ENCODE measurements at regions not wholly inside any gene's neighbourhood (a gene's known extent, or its start where the extent isn't known, plus 50 kb on each side); places are given as distances from the start of the nearest gene placed in this dataset.
"Not testable (repeated sequence)": the region's sequence is repeated elsewhere in the genome, so short reads cannot be mapped to it uniquely, and the experiment has no call there.

- H3K27me3 ChIP-seq (ENCODE audit: control insufficient read depth in 2 of 2, insufficient read depth in 2 of 2, low read length in 2 of 2); H3K27ac ChIP-seq (ENCODE audit: extremely low read depth, low read depth, low read length); BruUV-seq (replicated peaks); H4K20me1 ChIP-seq (replicated peaks; ENCODE audit: control insufficient read depth, insufficient read depth, low read length); H3K9me1 ChIP-seq (ENCODE audit: control insufficient read depth, insufficient read depth, low read length); FAIRE-seq; H3K9ac ChIP-seq (ENCODE audit: insufficient read depth in 1 of 2, low read depth in 2 of 2, low read length in 2 of 2); H3K9me3 ChIP-seq (replicated peaks; ENCODE audit: control insufficient read depth, insufficient read depth, low read depth, low read length); DNase-seq (ENCODE audit: extremely low read depth in 1 of 4, low spot score in 3 of 4); H3K4me3 ChIP-seq; H2AFZ ChIP-seq (ENCODE audit: low read depth, low read length); intact Hi-C loops (cut with micrococcal nuclease); ATAC-seq; H3K79me2 ChIP-seq (ENCODE audit: control insufficient read depth, insufficient read depth, low read length); H3K4me2 ChIP-seq (ENCODE audit: insufficient read depth, low read length); in situ Hi-C loops (cut with MboI); CTCF ChIA-PET (ENCODE audit: low intra/inter-chr PET ratio); H3K4me1 ChIP-seq (replicated peaks in 1 of 2; ENCODE audit: control insufficient read depth in 2 of 2, insufficient read depth in 2 of 2, low read length in 2 of 2); POLR2A ChIA-PET; H3K36me3 ChIP-seq (ENCODE audit: control insufficient read depth, insufficient read depth, low read length): not testable (repeated sequence)
- 7% methylated on average over 5 of the region's 5 CpGs for WGBS (ENCODE audit: insufficient coverage, low coverage, missing lambda C conversion rate)
- TF ChIP-seq, protein P1, sequence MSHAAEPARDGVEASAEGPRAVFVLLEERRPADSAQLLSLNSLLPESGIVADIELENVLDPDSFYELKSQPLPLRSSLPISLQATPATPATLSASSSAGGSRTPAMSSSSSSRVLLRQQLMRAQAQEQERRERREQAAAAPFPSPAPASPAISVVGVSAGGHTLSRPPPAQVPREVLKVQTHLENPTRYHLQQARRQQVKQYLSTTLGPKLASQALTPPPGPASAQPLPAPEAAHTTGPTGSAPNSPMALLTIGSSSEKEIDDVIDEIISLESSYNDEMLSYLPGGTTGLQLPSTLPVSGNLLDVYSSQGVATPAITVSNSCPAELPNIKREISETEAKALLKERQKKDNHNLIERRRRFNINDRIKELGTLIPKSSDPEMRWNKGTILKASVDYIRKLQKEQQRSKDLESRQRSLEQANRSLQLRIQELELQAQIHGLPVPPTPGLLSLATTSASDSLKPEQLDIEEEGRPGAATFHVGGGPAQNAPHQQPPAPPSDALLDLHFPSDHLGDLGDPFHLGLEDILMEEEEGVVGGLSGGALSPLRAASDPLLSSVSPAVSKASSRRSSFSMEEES (CRISPR knock-in tag; IDR thresholded peaks at IDR 0.05) = peak; percentile 90
Measured at GRCh38 chr2:155539028-155539427, 793.5 kb downstream of the NR4A2 start.

- in situ Hi-C loops (cut with MboI) (no loop called here), intact Hi-C loops (cut with micrococcal nuclease) (no loop called here)
- Histone ChIP-seq H3K27me3 (ENCODE audit: control insufficient read depth in 2 of 2, insufficient read depth in 2 of 2, low read length in 2 of 2) (no peaks in the 10 kb centered on the region), H3K4me2 (ENCODE audit: insufficient read depth, low read length) (no peak overlapping the region), H3K4me1 (replicated peaks in 1 of 2; ENCODE audit: control insufficient read depth in 2 of 2, insufficient read depth in 2 of 2, low read length in 2 of 2) (no peaks in the 10 kb centered on the region), H3K27ac (ENCODE audit: extremely low read depth, low read depth, low read length) (no peak overlapping the region), H3K9ac (ENCODE audit: insufficient read depth in 1 of 2, low read depth in 2 of 2, low read length in 2 of 2) (no peak overlapping the region), H4K20me1 (replicated peaks; ENCODE audit: control insufficient read depth, insufficient read depth, low read length) (no peaks in the 10 kb centered on the region), H3K4me3 (no peak overlapping the region), H3K9me1 (ENCODE audit: control insufficient read depth, insufficient read depth, low read length) (no peaks in the 10 kb centered on the region), H3K79me2 (ENCODE audit: control insufficient read depth, insufficient read depth, low read length) (no peaks in the 10 kb centered on the region), H3K9me3 (replicated peaks; ENCODE audit: control insufficient read depth, insufficient read depth, low read depth, low read length) (no peaks in the 10 kb centered on the region; the same call in 1 of the 2 replicates), H3K36me3 (ENCODE audit: control insufficient read depth, insufficient read depth, low read length) (no peaks in the 10 kb centered on the region), H2AFZ (ENCODE audit: low read depth, low read length) (no peak overlapping the region)
- WGBS (ENCODE audit: insufficient coverage, low coverage, missing lambda C conversion rate) = 20% methylated on average over 1 of the region's 1 CpG
- ATAC-seq = no peak
- CTCF ChIA-PET (ENCODE audit: low intra/inter-chr PET ratio) = no interaction called here
- no TSS peak for BruUV-seq (replicated peaks)
- no peak for FAIRE-seq
- TF ChIP-seq C11orf30 (IDR thresholded peaks at IDR 0.05; ENCODE audit: low read depth) (peak; percentile 44), GATA2 (CRISPR knock-in tag; IDR thresholded peaks at IDR 0.05) (no peak), MAFG (tag; conservative IDR thresholded peaks at IDR 0.05) (0 out of 2 replicates have a peak, but pooled peaks have one; percentile 23), ZNF316 (IDR thresholded peaks at IDR 0.05) (peak; percentile 79), FOXA3 (CRISPR knock-in tag; conservative IDR thresholded peaks at IDR 0.05 in 1 of 2, IDR thresholded peaks at IDR 0.05 in 1 of 2) (no peak)
- no peak for DNase-seq (ENCODE audit: extremely low read depth in 1 of 4, low spot score in 3 of 4)
- POLR2A ChIA-PET = no interaction called here
Measured at GRCh38 chr2:155528034-155528433, 804.5 kb downstream of the NR4A2 start.

Data from K562 (cell line).